ENCODE measurements at regions not wholly inside any gene's neighbourhood (a gene's known extent, or its start where the extent isn't known, plus 50 kb on each side); places are given as distances from the start of the nearest gene placed in this dataset.
A peak's percentile ranks its signal among the peaks of the same experiment; 100 is the strongest.

DNA sequence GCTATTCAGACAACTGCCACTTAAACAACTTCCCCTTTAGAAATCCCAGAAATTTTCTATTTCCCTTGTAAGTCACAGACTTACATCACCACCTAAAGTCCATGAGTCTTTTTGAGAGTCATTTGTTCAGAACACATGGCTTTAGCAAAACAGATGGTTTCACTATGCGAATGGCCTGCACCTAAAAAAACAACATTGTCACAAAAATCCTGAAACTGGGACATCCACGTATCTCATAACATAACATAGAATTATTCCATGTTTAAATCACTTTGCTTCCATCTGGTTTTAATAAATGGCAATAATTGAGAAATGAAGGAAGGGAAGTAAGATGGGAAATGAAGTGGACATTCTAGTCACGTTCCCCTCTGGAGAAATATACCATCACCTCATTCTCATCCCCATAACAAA is 155.3 kb upstream of the EDNRA start:
- no peak for ATAC-seq
- TF ChIP-seq ZNF70 (CRISPR knock-in tag; IDR thresholded peaks at IDR 0.05) (0 out of 2 replicates have a peak, but pooled peaks have one; percentile 12), ZC3H10 (CRISPR knock-in tag; IDR thresholded peaks at IDR 0.05) (no peak), ESRRG (CRISPR knock-in tag; IDR thresholded peaks at IDR 0.05) (no peak), ZNF8 (CRISPR knock-in tag; IDR thresholded peaks at IDR 0.05) (peak; percentile 29; the same call in 1 of the 2 replicates), TCF4 (CRISPR knock-in tag; IDR thresholded peaks at IDR 0.05; ENCODE audit: borderline replicate concordance) (peak; percentile 96)

DNA sequence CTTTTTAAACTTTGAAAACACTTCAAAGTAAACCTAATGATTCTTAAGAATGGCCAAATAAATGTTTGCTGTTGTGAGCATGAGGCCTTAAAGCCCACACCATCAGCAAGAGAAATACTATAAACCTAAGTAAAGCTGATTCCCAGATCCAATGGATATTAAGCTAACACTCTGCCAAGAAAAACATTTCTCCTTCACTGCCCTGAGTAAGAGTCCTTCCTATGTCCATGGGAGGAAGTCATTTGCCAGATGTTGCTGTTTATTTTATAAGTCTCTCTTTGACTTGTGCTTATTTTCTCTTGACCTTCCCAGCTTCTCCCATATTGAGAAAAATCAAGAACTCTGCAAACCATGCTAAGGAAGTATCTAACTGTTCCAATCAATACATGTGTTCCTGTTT is 154.3 kb upstream of the EDNRA start:
- no peak for ATAC-seq
- TF ChIP-seq ZNF565 (CRISPR knock-in tag; conservative IDR thresholded peaks at IDR 0.05; ENCODE audit: low read depth), result no peak
- no peak for TF ChIP-seq TSHZ2 (CRISPR knock-in tag; IDR thresholded peaks at IDR 0.05)
- TF ChIP-seq GLIS3 (CRISPR knock-in tag; IDR thresholded peaks at IDR 0.05), result no peak
- no peak for TF ChIP-seq CSRNP3 (CRISPR knock-in tag; IDR thresholded peaks at IDR 0.05)
- TF ChIP-seq BACH2 (CRISPR knock-in tag; IDR thresholded peaks at IDR 0.05; ENCODE audit: borderline replicate concordance), result no peak
- no peak for TF ChIP-seq PPARA (CRISPR knock-in tag; IDR thresholded peaks at IDR 0.05; ENCODE audit: borderline replicate concordance)
- no peak; the same call in 1 of the 2 replicates for TF ChIP-seq ZNF8 (CRISPR knock-in tag; IDR thresholded peaks at IDR 0.05)
- no peak for TF ChIP-seq ISL1 (CRISPR knock-in tag; IDR thresholded peaks at IDR 0.05)
- no peak for TF ChIP-seq SNAI2 (CRISPR knock-in tag; IDR thresholded peaks at IDR 0.05)
- no peak for TF ChIP-seq PATZ1 (CRISPR knock-in tag; IDR thresholded peaks at IDR 0.05; ENCODE audit: borderline replicate concordance)
- TF ChIP-seq ZC3H10 (CRISPR knock-in tag; IDR thresholded peaks at IDR 0.05), result no peak
- TF ChIP-seq OSR1 (CRISPR knock-in tag; IDR thresholded peaks at IDR 0.05), result no peak
- TF ChIP-seq ZNF70 (CRISPR knock-in tag; IDR thresholded peaks at IDR 0.05), result no peak
- no peak for TF ChIP-seq ARNTL (CRISPR knock-in tag; IDR thresholded peaks at IDR 0.05; ENCODE audit: borderline replicate concordance, low read depth)
- TF ChIP-seq TOX (CRISPR knock-in tag; IDR thresholded peaks at IDR 0.05; ENCODE audit: borderline replicate concordance), result no peak
- no peak for TF ChIP-seq ESRRG (CRISPR knock-in tag; IDR thresholded peaks at IDR 0.05)
- TF ChIP-seq, protein P1, sequence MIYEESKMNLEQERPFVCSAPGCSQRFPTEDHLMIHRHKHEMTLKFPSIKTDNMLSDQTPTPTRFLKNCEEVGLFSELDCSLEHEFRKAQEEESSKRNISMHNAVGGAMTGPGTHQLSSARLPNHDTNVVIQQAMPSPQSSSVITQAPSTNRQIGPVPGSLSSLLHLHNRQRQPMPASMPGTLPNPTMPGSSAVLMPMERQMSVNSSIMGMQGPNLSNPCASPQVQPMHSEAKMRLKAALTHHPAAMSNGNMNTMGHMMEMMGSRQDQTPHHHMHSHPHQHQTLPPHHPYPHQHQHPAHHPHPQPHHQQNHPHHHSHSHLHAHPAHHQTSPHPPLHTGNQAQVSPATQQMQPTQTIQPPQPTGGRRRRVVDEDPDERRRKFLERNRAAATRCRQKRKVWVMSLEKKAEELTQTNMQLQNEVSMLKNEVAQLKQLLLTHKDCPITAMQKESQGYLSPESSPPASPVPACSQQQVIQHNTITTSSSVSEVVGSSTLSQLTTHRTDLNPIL (CRISPR knock-in tag; IDR thresholded peaks at IDR 0.05; ENCODE audit: low read depth), result no peak
- no peak for TF ChIP-seq ZFP30 (CRISPR knock-in tag; IDR thresholded peaks at IDR 0.05)

GRCh38 chr4:147327322-147327721 is 153.6 kb upstream of the EDNRA start:
- no peak for TF ChIP-seq TSHZ2 (CRISPR knock-in tag; IDR thresholded peaks at IDR 0.05)
- no peak for ATAC-seq
